Psoas muscle (tissue), 7 donors: ENCODE measurements at regions not wholly inside any gene's neighbourhood (a gene's known extent, or its start where the extent isn't known, plus 50 kb on each side); places are given as distances from the start of the nearest gene placed in this dataset.

Experiments used
- ATAC-seq, 4 donors: fragments of 200-7000 bp; cut with Tn5 transposase; one replicate each; pipeline ENCODE4 v1.9.1; 2020; ENCODE audit warnings: moderate library complexity in 3 of 4, mild to moderate bottlenecking in 2 of 4
- DNase-seq, 2 donors: peaks; one replicate each; pipeline ENCODE4 v3.0.0-alpha.2; 2020
- H3K27ac ChIP-seq: fragments of 200-600 bp; one replicate; pipeline ENCODE4 v1.8.0; 2022
- H3K27me3 ChIP-seq, 3 donors: fragments of 200-600 bp in 1 of 3; one replicate each; pipeline versions ENCODE4 v1.6.1 to v1.8.0; 2013 to 2022; ENCODE audit warnings: low read length in 2 of 3, mild to moderate bottlenecking in 2 of 3, moderate library complexity in 1 of 3; ENCODE audit not compliant: insufficient read depth in 3 of 3
- H3K36me3 ChIP-seq, 2 donors: fragments of 200-600 bp in 1 of 2; one replicate each; pipeline versions ENCODE4 v1.6.1 to v1.8.0; 2013 to 2022; ENCODE audit warnings: low read depth in 1 of 2, mild to moderate bottlenecking in 1 of 2, moderate library complexity in 1 of 2; ENCODE audit not compliant: insufficient read depth in 1 of 2
- H3K4me1 ChIP-seq: fragments of 200-600 bp; one replicate; pipeline ENCODE4 v1.8.0; 2022
- H3K4me3 ChIP-seq: fragments of 200-600 bp; one replicate; pipeline ENCODE4 v1.8.0; 2022; ENCODE audit warnings: mild to moderate bottlenecking
- H3K9me3 ChIP-seq: fragments of 200-600 bp; one replicate; pipeline ENCODE4 v1.8.0; 2022
- CTCF ChIP-seq: fragments of 200-600 bp; IDR thresholded peaks from one replicate; pipeline ENCODE4 v1.8.0; 2022; ENCODE audit warnings: antibody characterized with exemption
- WGBS, 3 donors: extraction: QIAGEN DNeasy Blood & Tissue Kit; methylation state at CpG; one replicate each; pipeline versions ENCODE4 v1.1.6 to v1.1.7; 2013; 5-methylcytosine and 5-hydroxymethylcytosine counted together
- intact Hi-C, 2 donors: fragments of 100-400 bp; cut with DNase I; formaldehyde crosslinking; loops; one replicate each; pipeline versions ENCODE4 v1.11.0 to v1.14.2; 2022
- donor health status: healthy with polysubstance abuse.
- donor health status: DM: no; HTN: no; CAD: no; lungs with moderate emphysema.
- donor health status: Bipolar disorder and iron deficiency.
- donor health status: healthy.
- donor health status: DM: yes; HTN: yes; CAD: no.
- donor health status: DM: no; HTN: no; CAD: no.
- donor health status: DM: yes; HTN: yes; CAD: no.

- H3K27ac ChIP-seq, result no peak overlapping the region
- H3K4me1 ChIP-seq, result no peaks in the 10 kb centered on the region
- intact Hi-C loops, result no loop called here
- no peak for TF ChIP-seq CTCF
- peak in 1 of 2 donors; percentile 38 for DNase-seq
- H3K4me3 ChIP-seq, result no peak overlapping the region
- H3K36me3 ChIP-seq, result no peaks in the 10 kb centered on the region
- 78 to 82% (median 79%) methylated on average over 19 of the region's 19 CpGs for WGBS, 3 donors
- no peaks in the 10 kb centered on the region for H3K9me3 ChIP-seq
- no peak for ATAC-seq
- H3K27me3 ChIP-seq, result no peaks in the 10 kb centered on the region
These were observed 106.1 kb upstream of the HDAC4 start for GRCh38 chr2:239506961-239507360.

- Histone ChIP-seq H3K4me3 (no peak overlapping the region), H3K36me3 (no peaks in the 10 kb centered on the region), H3K27ac (no peak overlapping the region), H3K9me3 (no peaks in the 10 kb centered on the region), H3K4me1 (no peaks in the 10 kb centered on the region), H3K27me3 (no peaks in the 10 kb centered on the region)
- peak in 1 of 2 donors; percentile 56 for DNase-seq
- no peak for TF ChIP-seq CTCF
- WGBS, 3 donors, result 70 to 74% (median 74%) methylated on average over 29 of the region's 29 CpGs
- no peak for ATAC-seq
- intact Hi-C loops, result no loop called here
These were observed 105.5 kb upstream of the HDAC4 start for GRCh38 chr2:239506101-239506857.

- peak in 1 of 2 donors; percentile 19 for DNase-seq
- TF ChIP-seq CTCF, result no peak
These were observed 103.9 kb upstream of the HDAC4 start for GRCh38 chr2:239504643-239505235.

GRCh38 chr2:239502430-239503186, 101.8 kb upstream of the HDAC4 start:
- Histone ChIP-seq H3K9me3 (no peaks in the 10 kb centered on the region), H3K27ac (no peak overlapping the region), H3K27me3 (peaks cover 0 to 5% (median 0%) of the 10 kb centered on the region in 3 donors), H3K4me1 (peaks cover 4% of the 10 kb centered on the region), H3K4me3 (no peak overlapping the region), H3K36me3 (no peaks in the 10 kb centered on the region)
- TF ChIP-seq CTCF, result no peak
- ATAC-seq (no peak), DNase-seq (peak in 1 of 2 donors; percentile 38)
- WGBS, 3 donors, result 83 to 92% (median 90%) methylated on average over 19 of the region's 19 CpGs
- intact Hi-C loops, result no loop called here

More at GRCh38 chr2:239504643-239505235, 103.9 kb upstream of the HDAC4 start:
- ATAC-seq, result no peak
- Histone ChIP-seq H3K4me1 (peaks cover 3% of the 10 kb centered on the region), H3K4me3 (no peak overlapping the region), H3K27me3 (no peaks in the 10 kb centered on the region), H3K9me3 (no peaks in the 10 kb centered on the region), H3K27ac (no peak overlapping the region), H3K36me3 (no peaks in the 10 kb centered on the region)
- 88 to 92% (median 90%) methylated on average over 16 of the region's 16 CpGs for WGBS, 3 donors
- intact Hi-C loops, result no loop called here
